ENCODE measurements at regions not wholly inside any gene's neighbourhood (a gene's known extent, or its start where the extent isn't known, plus 50 kb on each side); places are given as distances from the start of the nearest gene placed in this dataset.

GRCh38 chr3:178381555-178381954, 154.7 kb upstream of the KCNMB2 start:
- DNase-seq (no peak), ATAC-seq (no peak)
- Histone ChIP-seq H3K27me3 (no peaks in the 10 kb centered on the region), H3K27ac (no peak overlapping the region), H3K4me3 (no peak overlapping the region), H3K4me1 (peaks cover 0 to 9% (median 0%) of the 10 kb centered on the region in 4 donors), H3K9me3 (no peaks in the 10 kb centered on the region), H3K36me3 (no peaks in the 10 kb centered on the region)
- 45% methylated on average over 1 of the region's 1 CpG for WGBS (ENCODE audit: insufficient coverage, low coverage, low lambda C conversion rate, missing lambda C conversion rate)
- TF ChIP-seq CTCF (IDR thresholded peaks at IDR 0.05) (no peak), POLR2A (IDR thresholded peaks at IDR 0.05) (no peak)
- intact Hi-C loops (cut with DNase I): no loop called here

- intact Hi-C loops (cut with DNase I): no loop called here
- no peaks in the 10 kb centered on the region for H3K27me3 ChIP-seq
- TF ChIP-seq CTCF (IDR thresholded peaks at IDR 0.05) (no peak), POLR2A (IDR thresholded peaks at IDR 0.05) (no peak)
- ATAC-seq (no peak), DNase-seq (no peak)
- no peak overlapping the region for H3K27ac ChIP-seq
- H3K9me3 ChIP-seq: no peaks in the 10 kb centered on the region
- H3K4me3 ChIP-seq: no peak overlapping the region
- H3K4me1 ChIP-seq: peaks cover 0 to 10% (median 0%) of the 10 kb centered on the region in 4 donors
- no peaks in the 10 kb centered on the region for H3K36me3 ChIP-seq
- 70% methylated on average over 1 of the region's 1 CpG for WGBS (ENCODE audit: insufficient coverage, low coverage, low lambda C conversion rate, missing lambda C conversion rate)
Observed at GRCh38 chr3:178381971-178382448, 154.2 kb upstream of the KCNMB2 start.

GRCh38 chr3:178382449-178383061, 153.7 kb upstream of the KCNMB2 start:
- 47% methylated on average over 1 of the region's 1 CpG for WGBS (ENCODE audit: insufficient coverage, low coverage, low lambda C conversion rate, missing lambda C conversion rate)
- Histone ChIP-seq H3K27ac (no peak overlapping the region), H3K4me3 (no peak overlapping the region), H3K36me3 (no peaks in the 10 kb centered on the region), H3K9me3 (no peaks in the 10 kb centered on the region), H3K27me3 (no peaks in the 10 kb centered on the region), H3K4me1 (peaks cover 0 to 15% (median 0%) of the 10 kb centered on the region in 4 donors)
- DNase-seq (no peak), ATAC-seq (no peak)
- intact Hi-C loops (cut with DNase I): no loop called here
- TF ChIP-seq CTCF (IDR thresholded peaks at IDR 0.05) (no peak), POLR2A (IDR thresholded peaks at IDR 0.05) (no peak)

- no peak for ATAC-seq
Observed at GRCh38 chr3:178384321-178385230, 151.7 kb upstream of the KCNMB2 start.

More at GRCh38 chr3:178384321-178385230, 151.7 kb upstream of the KCNMB2 start:
- 47% methylated on average over 8 of the region's 8 CpGs for WGBS (ENCODE audit: insufficient coverage, low coverage, low lambda C conversion rate, missing lambda C conversion rate)
- no peak overlapping the region for H3K27ac ChIP-seq
- H3K4me3 ChIP-seq: no peak overlapping the region
- no peaks in the 10 kb centered on the region for H3K36me3 ChIP-seq
- no peak for TF ChIP-seq POLR2A (IDR thresholded peaks at IDR 0.05)
- no peak for TF ChIP-seq CTCF (IDR thresholded peaks at IDR 0.05)
- no peaks in the 10 kb centered on the region for H3K9me3 ChIP-seq
- peaks cover 0 to 15% (median 0%) of the 10 kb centered on the region in 4 donors for H3K4me1 ChIP-seq
- intact Hi-C loops (cut with DNase I): no loop called here
- no peak for DNase-seq
- H3K27me3 ChIP-seq: no peaks in the 10 kb centered on the region
